T-helper 2 cell treated with Interferon-gamma antibody and Interleukin-4, amounts not matched to agents 5 μg/mL and 100 μg/mL, for 36 hours (primary cell): ENCODE measurements at regions not wholly inside any gene's neighbourhood (a gene's known extent, or its start where the extent isn't known, plus 50 kb on each side); places are given as distances from the start of the nearest gene placed in this dataset.

Experiments used
- DNase-seq: peaks from one replicate; pipeline ENCODE4 v3.0.0; 2021; ENCODE audit warnings: low spot score
- H3K27ac Mint-ChIP-seq: one replicate; pipeline ENCODE4 v1.8.0; 2021; ENCODE audit warnings: mild to moderate bottlenecking, mixed read lengths
- H3K27me3 Mint-ChIP-seq: one replicate; pipeline ENCODE4 v1.8.0; 2021; ENCODE audit warnings: low read depth, mixed read lengths
- H3K36me3 Mint-ChIP-seq: one replicate; pipeline ENCODE4 v1.8.0; 2021; ENCODE audit warnings: low read depth, mixed read lengths
- H3K4me1 Mint-ChIP-seq: one replicate; pipeline ENCODE4 v1.8.0; 2021; ENCODE audit warnings: low read depth, mixed read lengths
- H3K4me3 Mint-ChIP-seq: one replicate; pipeline ENCODE4 v1.8.0; 2022; ENCODE audit warnings: mild to moderate bottlenecking, moderate library complexity, mixed read lengths
- H3K9me3 Mint-ChIP-seq: one replicate; pipeline ENCODE4 v1.8.0; 2021; ENCODE audit warnings: mixed read lengths

- H3K4me3 Mint-ChIP-seq: no peak overlapping the region
- no peaks in the 10 kb centered on the region for H3K27me3 Mint-ChIP-seq
- no peaks in the 10 kb centered on the region for H3K36me3 Mint-ChIP-seq
- no peak for DNase-seq
- no peaks in the 10 kb centered on the region for H3K9me3 Mint-ChIP-seq
- no peak overlapping the region for H3K27ac Mint-ChIP-seq
- H3K4me1 Mint-ChIP-seq: no peaks in the 10 kb centered on the region
Measured at GRCh38 chr18:24853076-24853475, 392.6 kb downstream of the HRH4 start.

GRCh38 chr18:24860978-24861680, 400.7 kb downstream of the HRH4 start:
- no peaks in the 10 kb centered on the region for H3K4me1 Mint-ChIP-seq
- no peaks in the 10 kb centered on the region for H3K27me3 Mint-ChIP-seq
- no peaks in the 10 kb centered on the region for H3K9me3 Mint-ChIP-seq
- H3K36me3 Mint-ChIP-seq: no peaks in the 10 kb centered on the region
- DNase-seq: no peak
- no peak overlapping the region for H3K27ac Mint-ChIP-seq
- H3K4me3 Mint-ChIP-seq: no peak overlapping the region

GRCh38 chr18:24862201-24862816, 401.9 kb downstream of the HRH4 start:
- Mint-ChIP-seq H3K4me1 (no peaks in the 10 kb centered on the region), H3K27ac (no peak overlapping the region), H3K9me3 (no peaks in the 10 kb centered on the region), H3K36me3 (no peaks in the 10 kb centered on the region), H3K27me3 (no peaks in the 10 kb centered on the region), H3K4me3 (no peak overlapping the region)
- DNase-seq: no peak

GRCh38 chr18:24868311-24868710, 407.9 kb downstream of the HRH4 start:
- H3K27me3 Mint-ChIP-seq: no peaks in the 10 kb centered on the region
- no peak for DNase-seq
- no peak overlapping the region for H3K4me3 Mint-ChIP-seq
- no peaks in the 10 kb centered on the region for H3K9me3 Mint-ChIP-seq
- H3K27ac Mint-ChIP-seq: no peak overlapping the region
- H3K36me3 Mint-ChIP-seq: no peaks in the 10 kb centered on the region
- no peaks in the 10 kb centered on the region for H3K4me1 Mint-ChIP-seq

GRCh38 chr18:24868760-24869237, 408.4 kb downstream of the HRH4 start:
- no peak overlapping the region for H3K4me3 Mint-ChIP-seq
- H3K9me3 Mint-ChIP-seq: no peaks in the 10 kb centered on the region
- H3K4me1 Mint-ChIP-seq: no peaks in the 10 kb centered on the region

GRCh38 chr18:24869285-24869684, 408.8 kb downstream of the HRH4 start:
- no peak for DNase-seq
- no peaks in the 10 kb centered on the region for H3K36me3 Mint-ChIP-seq
- no peak overlapping the region for H3K27ac Mint-ChIP-seq
- no peaks in the 10 kb centered on the region for H3K9me3 Mint-ChIP-seq
- no peaks in the 10 kb centered on the region for H3K27me3 Mint-ChIP-seq
- no peak overlapping the region for H3K4me3 Mint-ChIP-seq
- H3K4me1 Mint-ChIP-seq: no peaks in the 10 kb centered on the region

More at GRCh38 chr18:24868760-24869237, 408.4 kb downstream of the HRH4 start:
- no peak overlapping the region for H3K27ac Mint-ChIP-seq
- H3K27me3 Mint-ChIP-seq: no peaks in the 10 kb centered on the region
- no peak for DNase-seq
- H3K36me3 Mint-ChIP-seq: no peaks in the 10 kb centered on the region

- no peaks in the 10 kb centered on the region for H3K4me1 Mint-ChIP-seq
- H3K9me3 Mint-ChIP-seq: no peaks in the 10 kb centered on the region
- H3K36me3 Mint-ChIP-seq: no peaks in the 10 kb centered on the region
- H3K27ac Mint-ChIP-seq: no peak overlapping the region
- H3K27me3 Mint-ChIP-seq: no peaks in the 10 kb centered on the region
- DNase-seq: no peak
- H3K4me3 Mint-ChIP-seq: no peak overlapping the region
Measured at GRCh38 chr18:24875286-24875685, 414.8 kb downstream of the HRH4 start.

GRCh38 chr18:24875777-24876176, 415.3 kb downstream of the HRH4 start:
- no peak overlapping the region for H3K4me3 Mint-ChIP-seq
- H3K27me3 Mint-ChIP-seq: no peaks in the 10 kb centered on the region
- no peaks in the 10 kb centered on the region for H3K4me1 Mint-ChIP-seq
- no peaks in the 10 kb centered on the region for H3K36me3 Mint-ChIP-seq
- no peaks in the 10 kb centered on the region for H3K9me3 Mint-ChIP-seq
- no peak overlapping the region for H3K27ac Mint-ChIP-seq
- DNase-seq: no peak

- Mint-ChIP-seq H3K9me3 (no peaks in the 10 kb centered on the region), H3K4me3 (no peak overlapping the region), H3K27me3 (no peaks in the 10 kb centered on the region), H3K36me3 (no peaks in the 10 kb centered on the region), H3K27ac (no peak overlapping the region), H3K4me1 (no peaks in the 10 kb centered on the region)
- DNase-seq: no peak
Measured at GRCh38 chr18:24876266-24876665, 415.8 kb downstream of the HRH4 start.

GRCh38 chr18:24877066-24877465, 416.6 kb downstream of the HRH4 start:
- no peak for DNase-seq
- no peaks in the 10 kb centered on the region for H3K4me1 Mint-ChIP-seq
- no peak overlapping the region for H3K27ac Mint-ChIP-seq
- no peaks in the 10 kb centered on the region for H3K36me3 Mint-ChIP-seq
- no peak overlapping the region for H3K4me3 Mint-ChIP-seq
- H3K9me3 Mint-ChIP-seq: no peaks in the 10 kb centered on the region
- H3K27me3 Mint-ChIP-seq: no peaks in the 10 kb centered on the region

GRCh38 chr18:24877546-24877945, 417.1 kb downstream of the HRH4 start:
- no peaks in the 10 kb centered on the region for H3K27me3 Mint-ChIP-seq
- H3K9me3 Mint-ChIP-seq: no peaks in the 10 kb centered on the region
- DNase-seq: no peak
- no peak overlapping the region for H3K27ac Mint-ChIP-seq
- no peaks in the 10 kb centered on the region for H3K4me1 Mint-ChIP-seq
- H3K36me3 Mint-ChIP-seq: no peaks in the 10 kb centered on the region
- no peak overlapping the region for H3K4me3 Mint-ChIP-seq

GRCh38 chr18:24878289-24878688, 417.9 kb downstream of the HRH4 start:
- H3K27ac Mint-ChIP-seq: no peak overlapping the region
- no peaks in the 10 kb centered on the region for H3K4me1 Mint-ChIP-seq
- no peaks in the 10 kb centered on the region for H3K27me3 Mint-ChIP-seq
- DNase-seq: no peak
- H3K36me3 Mint-ChIP-seq: no peaks in the 10 kb centered on the region
- H3K9me3 Mint-ChIP-seq: no peaks in the 10 kb centered on the region
- no peak overlapping the region for H3K4me3 Mint-ChIP-seq

GRCh38 chr18:24885276-24885675, 424.8 kb downstream of the HRH4 start:
- H3K36me3 Mint-ChIP-seq: no peaks in the 10 kb centered on the region
- no peak for DNase-seq
- H3K27ac Mint-ChIP-seq: no peak overlapping the region
- no peaks in the 10 kb centered on the region for H3K27me3 Mint-ChIP-seq
- H3K9me3 Mint-ChIP-seq: no peaks in the 10 kb centered on the region
- H3K4me1 Mint-ChIP-seq: no peaks in the 10 kb centered on the region
- no peak overlapping the region for H3K4me3 Mint-ChIP-seq

GRCh38 chr18:24894880-24895279, 434.4 kb downstream of the HRH4 start:
- H3K36me3 Mint-ChIP-seq: no peaks in the 10 kb centered on the region
- H3K4me3 Mint-ChIP-seq: no peak overlapping the region
- no peaks in the 10 kb centered on the region for H3K4me1 Mint-ChIP-seq

GRCh38 chr18:24897461-24897860, 437.0 kb downstream of the HRH4 start:
- DNase-seq: no peak
- Mint-ChIP-seq H3K4me3 (no peak overlapping the region), H3K36me3 (no peaks in the 10 kb centered on the region), H3K27ac (no peak overlapping the region), H3K27me3 (no peaks in the 10 kb centered on the region), H3K4me1 (no peaks in the 10 kb centered on the region), H3K9me3 (peaks cover 5% of the 10 kb centered on the region)

More at GRCh38 chr18:24894880-24895279, 434.4 kb downstream of the HRH4 start:
- Mint-ChIP-seq H3K27ac (no peak overlapping the region), H3K9me3 (no peaks in the 10 kb centered on the region), H3K27me3 (no peaks in the 10 kb centered on the region)
- no peak for DNase-seq
